A673 (cell line): ENCODE measurements at regions not wholly inside any gene's neighbourhood (a gene's known extent, or its start where the extent isn't known, plus 50 kb on each side); places are given as distances from the start of the nearest gene placed in this dataset.

Source experiments
- CTCF ChIP-seq: fragments of 300-800, 200-600 bp; sonication (generic); conservative IDR thresholded peaks from 2 replicates; pipeline ENCODE4 v1.5.1; 2017; ENCODE audit warnings: low read depth, mild to moderate bottlenecking, antibody characterized with exemption, low read length, moderate library complexity, mixed read lengths
- EZH2 ChIP-seq: fragments of 200-600 bp; sonication (generic); IDR thresholded peaks from 2 replicates; pipeline ENCODE4 v1.6.1; 2017; ENCODE audit warnings: borderline replicate concordance, low read depth, mild to moderate bottlenecking, mixed read lengths, antibody characterized with exemption, low read length; ENCODE audit not compliant: poor library complexity, severe bottlenecking

- TF ChIP-seq CTCF (no peak), EZH2 (no peak)
These were observed 328.0 kb upstream of the B3GALT2 start for GRCh38 chr1:193514397-193514796.
